ENCODE measurements at regions not wholly inside any gene's neighbourhood (a gene's known extent, or its start where the extent isn't known, plus 50 kb on each side); places are given as distances from the start of the nearest gene placed in this dataset.
"Not testable (repeated sequence)": the region's sequence is repeated elsewhere in the genome, so short reads cannot be mapped to it uniquely, and the experiment has no call there.

DNA sequence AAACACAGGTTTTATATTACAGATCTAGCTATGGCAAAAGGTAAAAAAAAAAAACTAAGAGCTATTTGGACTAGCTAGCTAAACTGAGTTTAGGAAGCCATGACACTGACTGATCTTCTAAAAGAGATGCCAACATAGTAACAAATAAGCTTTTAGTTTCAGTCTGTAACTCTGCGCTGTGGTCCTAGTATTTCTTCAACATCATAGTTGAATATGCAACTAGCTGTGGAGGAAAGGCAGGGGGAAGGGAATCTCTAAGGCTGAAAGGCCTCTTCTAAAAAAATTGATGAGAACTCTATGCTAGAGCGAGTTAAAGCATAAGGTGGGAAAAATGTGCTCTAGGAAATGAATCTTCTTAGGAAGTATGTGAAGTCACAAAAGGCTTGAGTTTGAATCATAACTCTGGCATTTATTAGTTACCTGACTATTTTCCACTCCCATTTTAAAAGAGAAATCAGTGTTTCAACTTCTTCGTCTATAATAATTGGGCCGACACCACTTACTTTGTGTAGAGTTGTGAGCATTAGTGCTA, 108.8 kb downstream of the NBPF12 start:
- CTCF ChIA-PET, DNase-seq, H3K27me3 Mint-ChIP-seq, H3K9me3 Mint-ChIP-seq, H3K36me3 Mint-ChIP-seq: not testable (repeated sequence)
- Mint-ChIP-seq H3K4me1 (peaks cover 43% of the 10 kb centered on the region), H3K27ac (peak overlapping the region; percentile 95), H3K4me3 (peak overlapping the region; percentile 61)

DNA sequence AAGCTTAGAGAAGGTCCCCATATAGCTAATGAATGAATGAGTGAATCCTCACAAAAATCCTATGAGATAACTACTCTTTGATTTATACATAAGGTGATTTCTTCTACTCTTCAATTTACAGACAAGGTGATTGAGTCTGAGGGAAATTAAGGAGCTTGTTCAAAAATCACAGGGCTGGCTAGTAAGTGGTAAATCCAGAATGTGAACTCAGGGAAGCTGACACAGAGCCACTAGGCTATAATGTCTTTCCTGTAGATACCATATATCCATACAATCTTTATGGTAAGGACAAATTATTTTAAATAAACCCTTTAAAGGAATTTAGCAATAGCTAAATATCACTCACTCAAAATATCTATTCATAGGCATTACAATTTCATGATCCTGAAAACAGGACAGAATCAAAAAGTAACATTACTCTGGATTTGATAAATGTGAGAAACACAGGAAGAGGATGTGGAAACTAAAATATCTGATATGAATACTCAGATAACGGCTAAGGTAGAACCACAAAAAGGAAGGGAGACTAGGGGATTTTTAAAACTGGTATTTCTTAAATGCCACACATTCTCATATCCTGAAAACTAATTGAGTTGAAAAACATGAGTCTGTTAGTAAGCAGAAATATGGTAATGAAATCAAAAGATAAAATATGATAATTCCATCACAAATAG, 108.2 kb downstream of the NBPF12 start:
- H3K9me3 Mint-ChIP-seq: peaks cover 4% of the 10 kb centered on the region
- no peaks in the 10 kb centered on the region for H3K27me3 Mint-ChIP-seq
- H3K36me3 Mint-ChIP-seq: peaks cover 4% of the 10 kb centered on the region
- no peak for DNase-seq
- H3K4me1 Mint-ChIP-seq: peaks cover 43% of the 10 kb centered on the region
- CTCF ChIA-PET: interaction anchor here (1.0 kb wide), 1 partner anchor 16 kb away, joined by 4 read pairs; no protein-coding TSS in a partner anchor
- peak overlapping the region; percentile 61 for H3K4me3 Mint-ChIP-seq
- H3K27ac Mint-ChIP-seq: peak overlapping the region; percentile 95
